ENCODE measurements at regions not wholly inside any gene's neighbourhood (a gene's known extent, or its start where the extent isn't known, plus 50 kb on each side); places are given as distances from the start of the nearest gene placed in this dataset.

DNA sequence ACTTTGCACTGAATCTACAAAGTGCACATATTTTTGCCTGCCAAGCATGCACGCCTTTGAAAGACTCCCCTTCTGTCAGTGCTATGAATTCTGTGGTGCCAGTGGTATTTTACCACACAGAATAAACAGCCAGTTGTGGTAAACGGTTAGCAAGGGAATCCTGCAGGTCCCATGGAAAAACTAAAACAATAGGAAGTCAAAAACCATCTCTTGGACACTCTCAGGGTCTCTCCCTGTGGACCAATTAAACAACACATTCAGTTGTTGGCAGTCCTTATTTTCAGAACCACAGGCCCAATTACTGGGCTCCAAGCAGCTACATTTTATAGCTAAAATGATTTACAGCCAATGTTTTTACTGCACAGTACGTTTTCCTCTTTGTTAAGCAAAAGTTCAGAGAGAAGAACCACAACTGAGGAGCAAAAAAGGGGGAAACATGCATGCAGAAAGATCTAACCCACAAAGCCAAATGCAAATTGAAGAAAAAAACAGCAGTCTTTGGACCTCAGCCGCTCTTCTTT is 116.9 kb downstream of the KCTD12 start:
- TF ChIP-seq, protein P1, sequence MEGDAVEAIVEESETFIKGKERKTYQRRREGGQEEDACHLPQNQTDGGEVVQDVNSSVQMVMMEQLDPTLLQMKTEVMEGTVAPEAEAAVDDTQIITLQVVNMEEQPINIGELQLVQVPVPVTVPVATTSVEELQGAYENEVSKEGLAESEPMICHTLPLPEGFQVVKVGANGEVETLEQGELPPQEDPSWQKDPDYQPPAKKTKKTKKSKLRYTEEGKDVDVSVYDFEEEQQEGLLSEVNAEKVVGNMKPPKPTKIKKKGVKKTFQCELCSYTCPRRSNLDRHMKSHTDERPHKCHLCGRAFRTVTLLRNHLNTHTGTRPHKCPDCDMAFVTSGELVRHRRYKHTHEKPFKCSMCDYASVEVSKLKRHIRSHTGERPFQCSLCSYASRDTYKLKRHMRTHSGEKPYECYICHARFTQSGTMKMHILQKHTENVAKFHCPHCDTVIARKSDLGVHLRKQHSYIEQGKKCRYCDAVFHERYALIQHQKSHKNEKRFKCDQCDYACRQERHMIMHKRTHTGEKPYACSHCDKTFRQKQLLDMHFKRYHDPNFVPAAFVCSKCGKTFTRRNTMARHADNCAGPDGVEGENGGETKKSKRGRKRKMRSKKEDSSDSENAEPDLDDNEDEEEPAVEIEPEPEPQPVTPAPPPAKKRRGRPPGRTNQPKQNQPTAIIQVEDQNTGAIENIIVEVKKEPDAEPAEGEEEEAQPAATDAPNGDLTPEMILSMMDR (IDR thresholded peaks at IDR 0.05; ENCODE audit: low read depth, low read length, missing input control): no peak
- TF ChIP-seq JUND (IDR thresholded peaks at IDR 0.05): no peak

Measured in liver (tissue), 3 donors.